B cell (primary cell): ENCODE measurements at regions not wholly inside any gene's neighbourhood (a gene's known extent, or its start where the extent isn't known, plus 50 kb on each side); places are given as distances from the start of the nearest gene placed in this dataset.

Experiments
- ATAC-seq: fragments of 200-7000 bp; cut with Tn5 transposase; one replicate; pipeline ENCODE4 v1.10.0; 2021; ENCODE audit warnings: low read depth, mild to moderate bottlenecking, moderate number of reproducible peaks, moderate library complexity
- CTCF ChIA-PET: fragments of 350-600 bp; sonication (Branson Sonifier 250); formaldehyde crosslinking; loops from one replicate; lab custom pipeline; 2021; ENCODE audit warnings: antibody characterized with exemption, inconsistent platforms; lab: Charles Lee
- POLR2A ChIA-PET: fragments of 350-600 bp; sonication (Branson Sonifier 250); formaldehyde crosslinking; loops from one replicate; lab custom pipeline; 2021; ENCODE audit warnings: antibody characterized with exemption; lab: Charles Lee
- DNase-seq: peaks from one replicate; pipeline ENCODE4 v3.0.0; 2013
- H2AFZ ChIP-seq: 2 replicates; pipeline ENCODE4 v1.6.1; 2012; ENCODE audit warnings: mild to moderate bottlenecking, low read depth, low read length; ENCODE audit not compliant: insufficient read depth, poor library complexity, severe bottlenecking
- H3K27ac ChIP-seq, 2 donors: 1 replicate in 1 of 2; 2 replicates in 1 of 2; pipeline ENCODE4 v1.5.1; 2012 to 2013; ENCODE audit warnings: low read length in 2 of 2, mild to moderate bottlenecking in 2 of 2, moderate library complexity in 1 of 2
- H3K27me3 ChIP-seq, 4 experiments: fragments of 200-600 bp in 1 of 4; sonication (generic) in 1 of 4; replicated peaks in 1 of 4; 1 replicate in 2 of 4; 2 replicates in 2 of 4; pipeline versions ENCODE4 v1.6.1 to v1.7.0; 2013 to 2016; ENCODE audit warnings: low read length in 3 of 4, mild to moderate bottlenecking in 2 of 4, mixed read lengths in 1 of 4, moderate library complexity in 1 of 4; ENCODE audit not compliant: insufficient read depth in 4 of 4, control insufficient read depth in 3 of 4; ENCODE audit errors: control extremely low read depth in 1 of 4
- H3K36me3 ChIP-seq, 2 experiments: replicated peaks in 1 of 2; 1 replicate in 1 of 2; 2 replicates in 1 of 2; pipeline versions ENCODE4 v1.6.1 to v1.7.1; 2013; ENCODE audit warnings: low read length in 1 of 2; ENCODE audit not compliant: insufficient read depth in 2 of 2, control insufficient read depth in 1 of 2; ENCODE audit errors: control extremely low read depth in 1 of 2, extremely low read depth in 1 of 2
- H3K4me1 ChIP-seq, 2 donors: fragments of 200-600 bp in 1 of 2; sonication (generic) in 1 of 2; 1 replicate in 1 of 2; 2 replicates in 1 of 2; pipeline versions ENCODE4 v1.5.1 to v1.6.1; 2013 to 2017; ENCODE audit warnings: low read length in 2 of 2; ENCODE audit not compliant: control insufficient read depth in 2 of 2, insufficient read depth in 2 of 2
- H3K4me2 ChIP-seq: replicated peaks from 2 replicates; pipeline ENCODE3; 2012; ENCODE audit warnings: mild to moderate bottlenecking, low read depth, low read length; ENCODE audit not compliant: poor library complexity, severe bottlenecking
- H3K4me3 ChIP-seq, 5 experiments: fragments of 200-600 bp in 1 of 5; sonication (generic) in 1 of 5; 1 replicate in 3 of 5; 2 replicates in 2 of 5; pipeline versions ENCODE4 v1.5.1 to v1.7.0; 2011 to 2016; ENCODE audit warnings: low read length in 4 of 5, mild to moderate bottlenecking in 4 of 5, low read depth in 2 of 5, control low read depth in 1 of 5, moderate library complexity in 1 of 5; ENCODE audit not compliant: insufficient read depth in 1 of 5; ENCODE audit errors: control extremely low read depth in 1 of 5, extremely low read depth in 1 of 5
- H3K79me2 ChIP-seq: fragments of 200-600 bp; sonication (generic); one replicate; pipeline ENCODE4 v1.6.0; 2016; ENCODE audit warnings: low read length; ENCODE audit not compliant: control insufficient read depth, insufficient read depth
- H3K9ac ChIP-seq: fragments of 200-600 bp; sonication (generic); 2 replicates; pipeline ENCODE4 v1.6.1; 2017; ENCODE audit warnings: mild to moderate bottlenecking, low read length, moderate library complexity
- H3K9me3 ChIP-seq, 3 donors: one replicate each; pipeline versions ENCODE4 v1.6.1 to v1.7.1; 2013; ENCODE audit warnings: low read length in 2 of 3; ENCODE audit not compliant: control insufficient read depth in 2 of 3, insufficient read depth in 1 of 3; ENCODE audit errors: control extremely low read depth in 1 of 3
- H4K20me1 ChIP-seq: 2 replicates; pipeline ENCODE4 v1.6.0; 2012; ENCODE audit warnings: mild to moderate bottlenecking, low read length; ENCODE audit not compliant: insufficient read depth, control insufficient read depth, poor library complexity, severe bottlenecking
- H3K27ac Mint-ChIP-seq: one replicate; pipeline ENCODE4 v1.8.0; 2021; ENCODE audit warnings: mixed read lengths
- H3K27me3 Mint-ChIP-seq: one replicate; pipeline ENCODE4 v1.8.0; 2021; ENCODE audit warnings: mixed read lengths
- H3K4me1 Mint-ChIP-seq: one replicate; pipeline ENCODE4 v1.8.0; 2021; ENCODE audit warnings: mixed read lengths
- H3K4me3 Mint-ChIP-seq: one replicate; pipeline ENCODE4 v1.8.0; 2021; ENCODE audit warnings: mixed read lengths
- H3K9me3 Mint-ChIP-seq: one replicate; pipeline ENCODE4 v1.8.0; 2022; ENCODE audit warnings: mixed read lengths; ENCODE audit not compliant: insufficient read depth
- EZH2 ChIP-seq: IDR thresholded peaks from 2 replicates; pipeline ENCODE4 v1.6.1; 2012; ENCODE audit warnings: borderline replicate concordance, low read depth, mild to moderate bottlenecking, moderate library complexity, low read length; ENCODE audit not compliant: insufficient read depth, poor library complexity, severe bottlenecking
- WGBS: methylation state at CpG from one replicate; pipeline ENCODE4 v1.1.5; 2013; ENCODE audit warnings: missing lambda C conversion rate; ENCODE audit not compliant: insufficient coverage; 5-methylcytosine and 5-hydroxymethylcytosine counted together
- intact Hi-C: fragments of 100-400 bp; cut with micrococcal nuclease; formaldehyde crosslinking; loops from one replicate; pipeline ENCODE4 v1.10.0; 2022
- TF ChIP-seq, protein P1 (sequence below): fragments of 200-600 bp; IDR thresholded peaks from one replicate; pipeline ENCODE4 v1.8.0; 2022; ENCODE audit warnings: antibody characterized with exemption, mild to moderate bottlenecking

DNA sequence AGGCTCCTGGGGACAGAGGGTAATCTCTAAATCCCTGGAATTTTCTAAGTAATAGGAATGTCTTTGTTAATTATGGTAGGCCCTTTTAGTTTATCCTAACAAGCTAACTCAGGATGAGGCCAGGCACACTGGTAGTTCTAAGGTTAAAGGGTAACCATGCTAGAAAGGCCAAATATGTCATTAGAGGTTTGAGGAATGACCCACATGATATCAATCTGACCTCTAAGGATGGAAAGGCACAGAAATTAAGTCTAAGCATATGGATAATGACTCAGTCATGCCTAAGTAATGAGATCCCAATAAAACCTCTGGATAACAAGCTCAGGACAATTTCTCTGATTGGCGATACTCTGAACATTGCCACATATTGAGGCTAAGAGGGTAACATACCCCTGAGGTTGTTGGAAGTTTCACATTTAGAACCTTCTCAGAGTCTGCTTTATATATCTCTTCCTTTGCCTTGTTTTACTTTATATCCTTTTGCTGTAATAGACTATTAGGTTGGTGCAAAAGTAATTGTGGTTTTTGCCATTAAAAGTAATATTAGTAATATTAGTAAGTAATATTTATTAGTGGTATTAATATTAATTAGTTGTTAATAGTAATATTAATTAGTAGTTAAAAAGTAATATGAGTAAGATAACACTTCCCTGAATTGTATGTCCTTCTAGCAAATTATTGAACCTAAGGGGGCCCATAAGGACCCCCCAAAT lies 806.3 kb upstream of the GCFC2 start:
- intact Hi-C loops, result no loop called here
- no peaks in the 10 kb centered on the region for H3K4me1 Mint-ChIP-seq
- no peak overlapping the region for H3K4me3 Mint-ChIP-seq
- H3K9me3 Mint-ChIP-seq, result peaks cover 2% of the 10 kb centered on the region
- Histone ChIP-seq H4K20me1 (no peaks in the 10 kb centered on the region), H3K27me3 (no peaks in the 10 kb centered on the region), H3K4me1 (no peaks in the 10 kb centered on the region), H3K9me3 (no peaks in the 10 kb centered on the region), H3K27ac (no peak overlapping the region), H3K79me2 (no peaks in the 10 kb centered on the region), H3K4me2 (no peak overlapping the region), H3K9ac (no peak overlapping the region), H3K4me3 (no peak overlapping the region), H3K36me3 (no peaks in the 10 kb centered on the region), H2AFZ (no peak overlapping the region)
- no peaks in the 10 kb centered on the region for H3K27me3 Mint-ChIP-seq
- H3K27ac Mint-ChIP-seq, result no peak overlapping the region
- ChIA-PET CTCF (no interaction called here), POLR2A (no interaction called here)
- no peak for ATAC-seq
- no peak for DNase-seq
- WGBS, result no CpG with 5 or more reads among the region's 1 CpG
- TF ChIP-seq, protein P1, sequence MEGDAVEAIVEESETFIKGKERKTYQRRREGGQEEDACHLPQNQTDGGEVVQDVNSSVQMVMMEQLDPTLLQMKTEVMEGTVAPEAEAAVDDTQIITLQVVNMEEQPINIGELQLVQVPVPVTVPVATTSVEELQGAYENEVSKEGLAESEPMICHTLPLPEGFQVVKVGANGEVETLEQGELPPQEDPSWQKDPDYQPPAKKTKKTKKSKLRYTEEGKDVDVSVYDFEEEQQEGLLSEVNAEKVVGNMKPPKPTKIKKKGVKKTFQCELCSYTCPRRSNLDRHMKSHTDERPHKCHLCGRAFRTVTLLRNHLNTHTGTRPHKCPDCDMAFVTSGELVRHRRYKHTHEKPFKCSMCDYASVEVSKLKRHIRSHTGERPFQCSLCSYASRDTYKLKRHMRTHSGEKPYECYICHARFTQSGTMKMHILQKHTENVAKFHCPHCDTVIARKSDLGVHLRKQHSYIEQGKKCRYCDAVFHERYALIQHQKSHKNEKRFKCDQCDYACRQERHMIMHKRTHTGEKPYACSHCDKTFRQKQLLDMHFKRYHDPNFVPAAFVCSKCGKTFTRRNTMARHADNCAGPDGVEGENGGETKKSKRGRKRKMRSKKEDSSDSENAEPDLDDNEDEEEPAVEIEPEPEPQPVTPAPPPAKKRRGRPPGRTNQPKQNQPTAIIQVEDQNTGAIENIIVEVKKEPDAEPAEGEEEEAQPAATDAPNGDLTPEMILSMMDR, result no peak
- TF ChIP-seq EZH2, result no peak

DNA sequence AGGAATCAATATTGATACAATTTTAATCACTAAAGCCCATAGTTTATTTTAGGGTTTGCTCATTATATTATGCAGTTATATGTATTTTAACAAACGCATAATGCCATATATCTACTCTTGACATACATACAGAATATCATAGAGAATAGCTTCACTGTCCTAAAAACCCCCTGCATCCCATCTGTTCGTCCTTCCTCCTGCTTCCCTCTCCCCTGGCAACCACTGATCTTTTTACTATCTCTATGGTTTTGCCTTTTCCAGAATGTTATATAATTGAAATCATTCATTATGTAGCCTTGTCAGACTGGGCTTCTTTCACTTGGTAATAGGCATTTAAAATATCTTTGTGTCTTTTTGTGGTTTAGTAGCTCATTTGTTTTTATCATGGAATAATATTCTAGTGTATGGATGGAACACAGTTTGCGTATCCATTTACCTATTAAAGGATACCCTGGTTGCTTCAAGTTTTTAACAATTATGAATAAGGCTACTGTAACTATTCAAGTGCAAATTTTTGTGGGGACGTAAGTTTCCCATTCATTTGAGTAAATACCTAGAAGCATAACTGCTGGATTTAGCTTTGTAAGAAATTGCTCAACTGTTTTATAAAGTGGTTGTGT lies 801.6 kb upstream of the GCFC2 start:
- intact Hi-C loops, result no loop called here
- ChIA-PET POLR2A (no interaction called here), CTCF (no interaction called here)
- DNase-seq (no peak), ATAC-seq (no peak)
- Mint-ChIP-seq H3K4me1 (no peaks in the 10 kb centered on the region), H3K9me3 (no peaks in the 10 kb centered on the region), H3K27ac (no peak overlapping the region), H3K27me3 (no peaks in the 10 kb centered on the region), H3K4me3 (no peak overlapping the region)
- Histone ChIP-seq H4K20me1 (no peaks in the 10 kb centered on the region), H3K4me1 (no peaks in the 10 kb centered on the region), H3K27me3 (no peaks in the 10 kb centered on the region), H3K36me3 (no peaks in the 10 kb centered on the region), H3K4me2 (no peak overlapping the region), H3K9ac (no peak overlapping the region), H3K9me3 (no peaks in the 10 kb centered on the region), H3K4me3 (no peak overlapping the region), H2AFZ (no peak overlapping the region), H3K27ac (no peak overlapping the region), H3K79me2 (no peaks in the 10 kb centered on the region)
- TF ChIP-seq, protein P1, result no peak
- TF ChIP-seq EZH2, result no peak
- 67% methylated on average over 1 of the region's 4 CpGs for WGBS
